ENCODE measurements at regions not wholly inside any gene's neighbourhood (a gene's known extent, or its start where the extent isn't known, plus 50 kb on each side); places are given as distances from the start of the nearest gene placed in this dataset.
"Not testable (repeated sequence)": the region's sequence is repeated elsewhere in the genome, so short reads cannot be mapped to it uniquely, and the experiment has no call there.

DNA sequence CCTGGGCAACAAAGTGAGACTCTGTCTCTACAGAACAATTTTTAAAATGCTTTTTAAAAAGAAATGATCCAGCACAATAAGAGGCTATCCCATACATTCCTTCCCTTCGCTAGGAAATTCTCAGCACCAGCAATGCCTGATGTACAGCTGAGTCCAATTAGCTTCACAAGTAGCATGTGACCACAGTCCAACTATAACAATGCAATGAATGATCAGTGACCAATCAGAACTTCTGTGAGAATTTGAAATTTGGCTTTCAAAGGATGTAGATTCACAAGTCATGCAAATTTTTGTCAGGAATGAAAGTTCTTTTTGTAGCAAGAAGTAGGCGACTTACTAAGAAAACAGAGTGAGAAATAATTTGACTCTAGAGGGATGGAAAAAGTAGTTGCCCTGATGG is 278.5 kb upstream of the UGT8 start:
- no peak for DNase-seq
- H3K4me3 ChIP-seq: no peak overlapping the region
- no peaks in the 10 kb centered on the region for H3K9me3 ChIP-seq
- no peak overlapping the region for H3K27ac ChIP-seq
- H3K36me3 ChIP-seq: no peaks in the 10 kb centered on the region
- no peaks in the 10 kb centered on the region for H3K27me3 ChIP-seq
- TF ChIP-seq POLR2A (IDR thresholded peaks at IDR 0.05) (no peak), EP300 (IDR thresholded peaks at IDR 0.05) (no peak)
- TF ChIP-seq, protein P1, sequence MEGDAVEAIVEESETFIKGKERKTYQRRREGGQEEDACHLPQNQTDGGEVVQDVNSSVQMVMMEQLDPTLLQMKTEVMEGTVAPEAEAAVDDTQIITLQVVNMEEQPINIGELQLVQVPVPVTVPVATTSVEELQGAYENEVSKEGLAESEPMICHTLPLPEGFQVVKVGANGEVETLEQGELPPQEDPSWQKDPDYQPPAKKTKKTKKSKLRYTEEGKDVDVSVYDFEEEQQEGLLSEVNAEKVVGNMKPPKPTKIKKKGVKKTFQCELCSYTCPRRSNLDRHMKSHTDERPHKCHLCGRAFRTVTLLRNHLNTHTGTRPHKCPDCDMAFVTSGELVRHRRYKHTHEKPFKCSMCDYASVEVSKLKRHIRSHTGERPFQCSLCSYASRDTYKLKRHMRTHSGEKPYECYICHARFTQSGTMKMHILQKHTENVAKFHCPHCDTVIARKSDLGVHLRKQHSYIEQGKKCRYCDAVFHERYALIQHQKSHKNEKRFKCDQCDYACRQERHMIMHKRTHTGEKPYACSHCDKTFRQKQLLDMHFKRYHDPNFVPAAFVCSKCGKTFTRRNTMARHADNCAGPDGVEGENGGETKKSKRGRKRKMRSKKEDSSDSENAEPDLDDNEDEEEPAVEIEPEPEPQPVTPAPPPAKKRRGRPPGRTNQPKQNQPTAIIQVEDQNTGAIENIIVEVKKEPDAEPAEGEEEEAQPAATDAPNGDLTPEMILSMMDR (IDR thresholded peaks at IDR 0.05): no peak
- 91 to 94% (median 93%) methylated on average over 2 of the region's 2 CpGs for WGBS, 3 donors
- no peaks in the 10 kb centered on the region for H3K4me1 ChIP-seq (ENCODE audit: insufficient read depth)
- intact Hi-C loops (cut with DNase I): no loop called here

DNA sequence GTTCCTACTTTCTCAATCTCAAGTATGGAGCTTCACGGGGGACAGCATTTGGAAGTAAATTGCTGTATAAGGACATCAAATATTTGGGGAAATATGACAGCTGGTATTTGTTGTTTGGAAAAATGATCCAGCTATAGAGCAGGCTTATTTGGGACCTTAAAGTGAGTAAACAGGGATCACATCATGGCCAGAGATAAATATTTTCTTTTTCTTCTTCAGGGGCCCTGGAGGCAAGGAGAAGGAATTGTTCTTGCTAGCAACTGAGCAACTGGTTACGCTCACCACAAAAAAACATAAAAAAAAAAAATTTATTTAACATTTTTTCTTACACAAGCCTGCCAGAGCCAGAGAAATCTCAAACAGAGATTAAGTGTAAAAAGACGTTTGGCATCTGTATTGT is 277.2 kb upstream of the UGT8 start:
- no peak for DNase-seq
- Histone ChIP-seq H3K9me3 (no peaks in the 10 kb centered on the region), H3K36me3 (no peaks in the 10 kb centered on the region), H3K4me1 (ENCODE audit: insufficient read depth) (no peaks in the 10 kb centered on the region), H3K27ac (no peak overlapping the region), H3K27me3 (no peaks in the 10 kb centered on the region), H3K4me3 (no peak overlapping the region)
- TF ChIP-seq POLR2A (IDR thresholded peaks at IDR 0.05): no peak
- TF ChIP-seq, protein P1 (IDR thresholded peaks at IDR 0.05): no peak
- intact Hi-C loops (cut with DNase I): no loop called here
- 33 to 66% (median 40%) methylated on average over 3 of the region's 3 CpGs for WGBS, 3 donors

DNA sequence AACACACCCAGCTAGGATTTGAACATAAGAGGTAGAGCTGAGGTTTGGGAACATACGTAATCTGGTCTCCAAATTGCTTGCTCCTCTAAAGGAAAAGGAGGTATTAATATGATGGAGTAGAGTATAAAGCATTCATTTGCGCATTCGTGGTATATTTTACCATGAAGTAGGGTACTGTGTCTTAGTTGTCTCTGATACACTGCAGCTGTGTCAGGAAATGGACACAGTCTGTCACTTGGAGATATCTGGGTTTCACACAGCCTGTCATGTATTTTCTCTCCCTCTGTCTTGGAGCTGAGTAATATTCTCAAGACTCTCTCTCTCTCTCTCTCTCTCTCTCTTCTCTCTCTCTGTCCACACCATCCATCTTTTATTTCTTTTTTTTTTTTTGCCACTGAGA is 274.8 kb upstream of the UGT8 start:
- 35 to 46% (median 41%) methylated on average over 3 of the region's 3 CpGs for WGBS, 3 donors
- intact Hi-C loops (cut with DNase I): no loop called here
- TF ChIP-seq EP300 (IDR thresholded peaks at IDR 0.05) (no peak), POLR2A (IDR thresholded peaks at IDR 0.05) (no peak)
- TF ChIP-seq, protein P1 (IDR thresholded peaks at IDR 0.05): no peak
- Histone ChIP-seq H3K4me1 (ENCODE audit: insufficient read depth) (no peaks in the 10 kb centered on the region), H3K4me3 (no peak overlapping the region), H3K36me3 (no peaks in the 10 kb centered on the region), H3K9me3 (no peaks in the 10 kb centered on the region), H3K27me3 (no peaks in the 10 kb centered on the region), H3K27ac (no peak overlapping the region)
- no peak for DNase-seq

DNA sequence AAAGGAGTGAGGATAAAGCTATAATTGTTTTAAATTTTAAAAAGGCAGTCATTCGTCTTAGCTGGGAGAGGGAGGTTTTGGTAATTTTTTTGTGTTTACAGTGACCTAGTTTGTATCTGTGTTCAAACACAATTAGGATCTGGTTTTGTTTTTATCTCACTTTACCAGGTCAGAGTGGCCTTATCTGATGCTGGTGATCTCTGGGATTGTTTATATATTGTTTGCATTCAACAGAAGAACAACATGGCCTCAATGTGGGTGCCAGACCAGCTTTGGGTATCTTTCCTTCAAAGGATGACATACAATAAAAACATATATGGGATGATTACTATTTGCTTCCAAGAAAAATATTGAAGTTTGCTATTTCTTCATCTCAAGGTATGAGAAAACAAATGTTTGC is 272.2 kb upstream of the UGT8 start:
- H3K36me3 ChIP-seq: no peaks in the 10 kb centered on the region
- no peak for DNase-seq
- H3K9me3 ChIP-seq: no peaks in the 10 kb centered on the region
- intact Hi-C loops (cut with DNase I): no loop called here
- no peak overlapping the region for H3K27ac ChIP-seq
- H3K4me3 ChIP-seq: no peak overlapping the region
- TF ChIP-seq EP300 (IDR thresholded peaks at IDR 0.05) (no peak), POLR2A (IDR thresholded peaks at IDR 0.05) (no peak)
- TF ChIP-seq, protein P1 (IDR thresholded peaks at IDR 0.05): no peak
- 31 to 42% (median 34%) methylated on average over 1 of the region's 1 CpG for WGBS, 3 donors
- no peaks in the 10 kb centered on the region for H3K4me1 ChIP-seq (ENCODE audit: insufficient read depth)
- H3K27me3 ChIP-seq: no peaks in the 10 kb centered on the region

DNA sequence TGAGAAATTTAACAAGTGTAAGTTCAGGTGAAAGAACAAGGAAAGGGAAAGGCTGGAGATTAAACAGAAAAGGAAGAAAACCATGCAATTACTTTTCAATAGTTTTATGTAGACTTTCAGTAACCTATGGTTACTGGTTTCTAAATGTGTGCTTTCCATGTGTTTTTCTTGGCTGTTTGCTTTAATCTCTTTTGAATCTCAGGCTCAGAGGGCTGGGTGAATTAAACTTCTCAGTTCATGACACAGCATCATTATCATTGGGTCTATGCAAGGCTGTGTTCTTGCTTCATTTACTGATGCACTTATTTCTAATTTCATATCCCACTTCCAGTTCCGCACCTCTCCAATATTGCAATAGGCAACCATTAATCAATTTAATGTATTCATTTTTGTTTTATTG is 266.5 kb upstream of the UGT8 start:
- TF ChIP-seq, protein P1 (IDR thresholded peaks at IDR 0.05): no peak
- no peak for TF ChIP-seq POLR2A (IDR thresholded peaks at IDR 0.05)
- no peak for TF ChIP-seq EP300 (IDR thresholded peaks at IDR 0.05)
- 90 to 100% (median 99%) methylated on average over 1 of the region's 1 CpG for WGBS, 3 donors
- no peaks in the 10 kb centered on the region for H3K36me3 ChIP-seq
- H3K9me3 ChIP-seq: no peaks in the 10 kb centered on the region
- intact Hi-C loops (cut with DNase I): no loop called here
- no peak overlapping the region for H3K27ac ChIP-seq
- H3K4me1 ChIP-seq (ENCODE audit: insufficient read depth): no peaks in the 10 kb centered on the region
- H3K27me3 ChIP-seq: no peaks in the 10 kb centered on the region
- DNase-seq: no peak
- H3K4me3 ChIP-seq: no peak overlapping the region

DNA sequence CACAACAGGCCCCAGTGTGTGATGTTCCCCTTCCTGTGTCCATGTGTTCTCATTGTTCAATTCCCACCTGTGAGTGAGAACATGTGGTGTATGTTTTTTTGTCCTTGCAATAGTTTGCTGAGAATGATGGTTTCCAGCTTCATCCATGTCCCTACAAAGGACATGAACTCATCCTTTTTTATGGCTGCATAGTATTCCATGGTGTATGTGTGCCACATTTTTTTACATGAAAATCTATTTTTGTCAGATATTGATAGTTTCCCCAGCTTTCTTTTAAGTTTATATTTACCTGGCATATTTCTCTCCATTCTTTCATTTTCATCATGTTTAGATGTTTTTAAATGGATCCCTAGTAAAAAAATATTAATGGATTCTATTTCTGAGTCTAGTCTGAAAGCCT is 264.2 kb upstream of the UGT8 start:
- intact Hi-C loops (cut with DNase I); H3K9me3 ChIP-seq; DNase-seq; H3K27ac ChIP-seq; H3K4me3 ChIP-seq; H3K4me1 ChIP-seq (ENCODE audit: insufficient read depth); H3K36me3 ChIP-seq; H3K27me3 ChIP-seq: not testable (repeated sequence)

All from ovary (tissue), 7 donors.